EL (cell line): ENCODE measurements at regions not wholly inside any gene's neighbourhood (a gene's known extent, or its start where the extent isn't known, plus 50 kb on each side); places are given as distances from the start of the nearest gene placed in this dataset.
"Not testable (repeated sequence)": the region's sequence is repeated elsewhere in the genome, so short reads cannot be mapped to it uniquely, and the experiment has no call there.

Experiments
- DNase-seq: peaks from one replicate; pipeline ENCODE4 v3.0.0-alpha.2; 2016

DNA sequence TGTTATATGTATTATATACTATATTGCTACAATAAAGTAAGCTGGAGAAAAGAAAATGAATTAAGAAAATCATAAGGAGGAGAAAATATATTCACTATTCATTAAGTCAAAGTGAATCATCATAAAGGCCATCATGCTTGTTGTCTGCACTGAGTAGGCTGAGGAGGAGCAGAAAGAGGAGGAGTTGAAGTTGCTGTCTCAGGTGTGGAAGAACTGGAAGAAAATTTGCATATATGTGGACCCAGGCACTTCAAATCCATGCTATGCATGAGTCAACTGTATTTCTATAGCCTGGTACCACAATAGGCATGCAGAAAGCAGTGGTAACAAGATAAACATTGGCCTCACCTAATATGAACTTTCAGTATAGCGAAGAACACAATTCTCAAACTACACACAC lies 135.9 kb upstream of the SGCG start:
- no peak for DNase-seq

DNA sequence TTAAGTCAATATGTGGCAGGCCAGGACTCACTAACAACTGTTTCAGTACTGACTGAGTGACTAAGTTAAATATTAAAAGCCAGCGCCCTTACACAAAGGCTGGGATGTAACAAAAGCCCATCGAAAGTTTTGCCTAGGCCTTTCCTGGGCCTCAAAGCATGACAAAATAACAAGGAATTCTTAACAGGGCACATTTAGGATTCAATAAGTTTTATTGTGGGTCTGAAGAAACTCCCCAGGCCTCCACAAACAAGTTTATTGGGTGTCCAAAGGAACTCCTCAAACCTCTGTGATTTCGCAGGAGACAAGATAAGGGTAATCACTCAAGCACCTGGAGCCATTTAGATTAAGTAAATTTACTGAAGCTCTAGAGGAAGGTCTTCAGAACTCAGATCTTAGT lies 130.7 kb upstream of the SGCG start:
- no peak for DNase-seq

DNA sequence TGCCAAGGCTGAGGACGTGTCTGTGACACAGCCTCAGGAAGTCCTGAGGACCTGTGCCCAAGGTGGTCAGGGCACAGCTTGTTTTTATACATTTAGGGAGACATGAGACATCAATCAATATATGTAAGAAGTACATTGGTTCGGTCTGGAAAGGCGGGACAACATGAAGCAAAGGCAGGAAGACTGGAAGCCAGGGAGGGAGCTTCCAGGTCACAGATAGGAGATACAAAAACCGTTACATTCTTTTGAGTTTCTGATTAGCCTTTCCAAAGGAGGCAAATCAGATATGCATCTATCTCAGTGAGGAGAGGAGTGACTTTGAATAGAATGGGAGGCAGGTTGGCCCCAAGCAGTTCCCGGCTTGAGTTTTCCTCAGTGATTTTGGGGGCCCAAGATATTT lies 127.1 kb upstream of the SGCG start:
- not testable (repeated sequence) for DNase-seq

DNA sequence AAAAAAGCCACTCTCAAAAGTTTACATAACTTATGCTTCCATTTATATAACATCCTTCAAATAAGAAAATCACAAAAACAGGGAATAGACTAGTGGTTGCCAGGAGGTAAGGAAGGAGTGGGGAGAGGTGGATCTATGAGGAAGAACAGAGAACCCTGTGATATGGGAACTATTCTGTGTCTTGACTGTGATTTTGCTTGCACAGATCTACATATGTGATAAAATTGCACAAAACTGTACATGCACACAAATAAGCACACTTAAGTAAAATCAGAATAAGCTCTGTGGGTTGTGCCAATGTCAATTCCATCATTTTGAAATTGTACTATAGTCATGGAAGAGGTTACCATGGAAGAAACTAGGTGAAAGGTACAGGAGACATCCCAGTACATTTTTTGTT lies 121.6 kb upstream of the SGCG start:
- no peak for DNase-seq

DNA sequence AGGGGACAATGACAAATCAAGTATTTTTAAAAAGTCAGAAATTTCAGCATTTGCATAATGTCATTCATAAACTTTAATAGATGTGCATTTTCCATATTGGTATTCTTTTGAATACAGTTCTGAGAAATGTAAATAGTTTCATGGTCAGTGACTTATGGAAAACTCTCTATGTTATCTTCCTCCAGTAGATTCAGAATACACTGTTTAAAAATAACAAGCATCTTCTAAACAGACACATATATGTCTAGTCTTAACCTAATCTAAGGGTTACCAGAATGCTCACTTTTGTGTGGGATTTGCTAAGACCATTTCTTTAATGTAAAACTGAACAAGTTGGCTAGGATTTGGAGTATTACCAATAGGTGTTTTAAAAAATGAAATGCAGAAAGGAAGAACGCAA lies 119.8 kb upstream of the SGCG start:
- no peak for DNase-seq

DNA sequence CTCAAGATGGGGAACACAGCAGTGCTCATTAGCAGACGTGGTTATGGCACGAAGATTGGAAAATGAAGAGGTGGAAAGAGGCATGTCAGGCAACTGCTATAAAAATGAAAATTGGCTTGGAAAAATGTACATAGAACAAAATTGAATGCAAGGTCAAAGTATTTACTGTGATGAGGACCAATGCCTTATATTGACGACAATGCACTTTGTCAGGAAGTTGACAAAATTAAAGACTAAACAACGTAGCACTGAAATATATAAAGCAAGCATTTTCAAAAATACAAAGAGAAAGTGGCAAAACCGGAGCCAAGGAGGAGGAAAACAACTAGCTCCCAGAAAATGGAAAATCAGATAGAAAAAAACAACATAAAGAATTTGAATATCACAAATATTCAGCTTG lies 113.7 kb upstream of the SGCG start:
- DNase-seq, result no peak

DNA sequence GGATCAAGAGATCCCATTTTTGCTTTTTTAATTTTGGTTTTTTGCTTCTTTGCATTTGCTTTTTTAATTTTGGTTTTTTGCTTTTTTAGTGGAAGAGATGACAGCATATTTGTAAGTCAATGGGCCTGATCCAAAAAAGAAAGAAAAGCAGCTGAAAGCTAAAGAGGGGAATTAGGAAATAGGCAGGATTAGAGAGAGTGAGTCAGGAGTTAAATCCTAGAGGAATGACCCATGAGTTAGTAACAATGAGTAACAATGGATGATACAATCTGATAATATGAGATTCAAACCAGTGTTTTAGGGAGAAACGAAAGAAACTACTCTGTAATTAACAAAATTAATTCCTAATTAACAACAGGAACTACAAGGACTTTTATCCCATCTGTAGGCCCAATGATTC lies 111.2 kb upstream of the SGCG start:
- DNase-seq, result peak; percentile 61

DNA sequence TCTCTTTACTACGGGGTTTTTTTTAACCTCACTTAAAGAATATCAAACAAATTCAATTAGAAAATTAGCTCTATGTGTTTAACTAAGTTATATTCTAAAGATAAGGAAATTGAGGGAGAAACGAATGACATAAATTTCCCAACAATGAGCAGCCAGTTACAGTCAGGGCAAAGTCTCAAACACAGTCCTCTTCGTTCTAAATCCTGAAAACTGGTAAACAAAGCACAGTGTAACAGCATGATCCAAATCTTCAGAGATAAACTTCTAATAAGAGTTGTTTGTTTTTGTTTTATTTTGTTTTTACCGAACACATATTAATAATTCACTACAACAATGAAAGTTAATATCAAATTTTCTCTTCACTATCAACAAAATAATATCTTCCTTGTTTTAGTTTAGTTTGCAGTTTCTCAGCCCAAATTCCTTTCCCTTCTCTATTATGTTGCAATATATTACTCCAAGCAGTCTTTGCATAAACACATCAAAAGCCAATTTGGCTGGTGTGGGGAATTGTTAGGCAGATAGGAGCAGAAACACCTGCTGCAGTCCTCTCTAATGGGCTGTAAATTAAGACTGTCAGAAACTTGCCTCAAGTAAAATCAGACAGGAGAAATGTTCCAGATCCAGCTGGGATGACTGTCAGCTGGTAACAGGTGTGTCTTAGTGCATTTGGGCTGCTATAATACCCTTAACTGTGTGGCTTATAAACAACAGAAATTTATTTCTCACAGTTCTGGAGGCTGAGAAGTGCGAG lies 106.5 kb upstream of the SGCG start:
- no peak for DNase-seq

DNA sequence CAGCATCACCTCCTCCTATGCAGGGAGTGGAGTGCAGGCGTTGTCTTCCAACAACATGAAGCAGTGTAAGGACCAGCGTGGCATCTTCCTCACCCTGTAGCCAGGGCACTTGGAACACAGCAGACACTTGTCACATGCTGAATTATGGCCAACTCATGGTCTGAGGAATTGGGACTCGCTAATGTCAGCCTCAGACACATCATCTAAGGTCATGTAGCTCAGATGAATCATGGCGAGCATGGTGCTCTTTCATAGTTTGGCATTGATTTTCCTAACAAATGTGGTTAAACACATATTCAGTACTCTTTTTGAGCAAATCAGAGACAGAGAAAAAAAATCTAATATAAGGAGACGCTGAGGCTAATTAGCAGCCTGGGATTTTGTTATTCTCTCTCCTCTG lies 99.6 kb upstream of the SGCG start:
- peak; percentile 21 for DNase-seq

DNA sequence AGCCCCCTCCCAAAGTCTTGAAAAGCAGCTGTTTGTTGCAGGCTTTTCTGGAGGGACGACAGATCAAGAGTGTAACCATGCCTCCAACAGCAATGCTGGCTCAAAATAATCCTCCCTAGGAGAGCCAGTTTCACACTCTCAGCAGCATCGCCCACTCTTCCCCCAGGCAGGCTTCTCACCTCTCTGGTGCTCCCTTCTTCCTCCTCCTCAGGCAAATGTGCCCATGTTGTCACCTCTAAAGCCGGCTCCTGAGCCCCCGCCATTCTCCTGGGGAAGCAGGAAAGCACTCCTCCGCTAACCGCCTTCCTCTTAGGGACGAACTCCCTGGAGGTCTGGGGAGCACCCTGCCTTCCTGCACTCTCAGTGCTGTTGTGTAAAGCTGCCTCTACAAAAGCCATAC lies 98.9 kb upstream of the SGCG start:
- DNase-seq, result no peak

DNA sequence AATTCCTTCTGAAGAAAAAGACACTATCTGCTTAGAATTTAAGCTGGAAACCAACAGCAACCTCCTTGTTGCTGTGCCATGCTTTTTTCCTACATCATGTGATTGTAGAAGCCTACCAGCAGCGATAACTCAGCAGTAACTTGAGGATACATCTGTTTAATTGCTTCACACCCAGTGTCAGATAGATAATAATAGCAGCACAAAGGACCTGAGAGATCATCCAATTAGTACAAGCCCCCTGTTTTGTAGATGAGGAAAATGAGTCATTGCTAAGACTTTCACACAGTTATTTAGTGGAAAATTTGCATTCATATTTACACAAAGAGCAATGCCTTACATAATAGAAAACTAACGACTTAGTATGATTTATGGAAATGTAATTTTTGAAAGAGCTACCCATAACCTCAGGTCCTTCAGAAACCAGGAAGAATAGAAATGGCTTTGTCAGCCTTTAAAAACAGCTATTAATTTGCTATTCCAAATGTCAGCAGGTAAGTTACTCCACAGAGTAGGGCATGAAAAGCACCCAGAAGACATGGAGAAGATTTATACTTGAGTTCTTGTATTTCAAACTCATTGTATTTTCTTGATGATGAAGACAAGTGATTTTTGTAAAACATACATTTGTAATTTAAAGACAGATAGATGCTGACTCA lies 93.7 kb upstream of the SGCG start:
- DNase-seq, result no peak

DNA sequence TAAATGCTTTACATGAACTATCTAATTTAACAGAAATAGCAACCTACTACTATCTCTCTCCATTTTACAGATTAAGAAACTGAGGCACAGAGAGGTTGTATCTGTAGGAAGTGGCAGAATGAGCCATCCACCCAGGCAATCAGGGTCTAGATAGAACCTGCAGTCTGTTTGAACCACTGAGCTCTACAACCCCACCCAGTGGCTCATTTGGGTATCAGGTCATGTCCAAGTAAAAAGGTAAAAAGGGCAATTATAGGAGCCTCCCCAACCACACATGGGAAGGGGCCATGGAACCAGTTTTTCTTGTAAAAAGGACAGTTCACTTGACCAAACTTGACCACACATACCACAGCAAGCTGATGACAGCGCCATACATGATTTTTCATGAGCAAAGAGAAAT lies 92.9 kb upstream of the SGCG start:
- peak; percentile 36 for DNase-seq

DNA sequence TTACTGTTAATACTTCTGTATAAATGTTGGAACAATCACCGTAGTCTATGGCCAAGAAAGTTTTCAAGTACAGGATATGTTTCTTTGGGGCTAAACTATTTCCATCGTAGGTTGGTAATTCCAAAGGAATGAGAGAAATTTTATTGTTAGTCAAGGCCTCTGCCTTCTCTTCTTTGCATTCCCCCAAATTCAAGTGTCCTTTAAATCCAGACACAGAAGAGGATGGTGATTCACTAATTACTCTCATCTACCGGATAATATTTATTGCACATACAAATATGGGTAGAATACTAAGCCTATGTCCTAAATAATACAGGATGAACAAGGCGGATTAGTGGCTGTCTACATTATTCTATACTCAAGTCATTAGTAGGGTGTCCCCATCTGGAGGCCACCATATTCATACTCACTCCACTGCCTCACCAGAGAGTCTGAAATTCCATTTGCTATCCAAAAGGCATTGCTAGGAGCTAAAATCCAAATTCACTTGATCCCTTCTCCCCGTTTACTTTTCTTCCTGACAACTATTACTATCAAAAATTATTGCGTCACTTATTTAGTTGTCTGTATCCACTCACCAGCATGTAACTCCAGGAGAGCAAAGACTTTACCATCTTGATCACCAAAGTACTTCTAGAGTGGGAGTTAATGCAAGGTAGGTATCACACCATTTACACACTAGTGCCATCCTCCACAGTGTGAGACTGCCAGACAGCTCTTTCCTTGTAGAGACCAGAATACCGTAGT lies 82.4 kb upstream of the SGCG start:
- no peak for DNase-seq

DNA sequence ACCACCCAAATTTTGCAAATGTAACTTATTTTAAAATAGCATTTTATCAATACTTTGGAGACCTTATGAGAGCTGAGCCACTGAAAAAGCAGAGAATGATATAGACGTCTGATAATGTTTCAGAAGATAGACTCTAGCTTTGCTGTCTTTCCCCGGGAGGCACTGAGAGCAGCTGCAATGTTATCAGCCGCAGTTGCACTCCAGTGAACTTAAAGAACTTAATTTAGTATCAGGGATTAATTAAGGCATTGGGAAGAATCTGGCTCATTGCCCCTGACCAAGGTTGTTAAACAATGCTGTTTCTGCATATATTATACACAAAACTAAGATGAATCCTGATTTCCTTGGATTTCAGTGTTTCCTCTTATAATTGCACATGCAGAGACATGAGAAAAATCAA lies 75.7 kb upstream of the SGCG start:
- no peak for DNase-seq

DNA sequence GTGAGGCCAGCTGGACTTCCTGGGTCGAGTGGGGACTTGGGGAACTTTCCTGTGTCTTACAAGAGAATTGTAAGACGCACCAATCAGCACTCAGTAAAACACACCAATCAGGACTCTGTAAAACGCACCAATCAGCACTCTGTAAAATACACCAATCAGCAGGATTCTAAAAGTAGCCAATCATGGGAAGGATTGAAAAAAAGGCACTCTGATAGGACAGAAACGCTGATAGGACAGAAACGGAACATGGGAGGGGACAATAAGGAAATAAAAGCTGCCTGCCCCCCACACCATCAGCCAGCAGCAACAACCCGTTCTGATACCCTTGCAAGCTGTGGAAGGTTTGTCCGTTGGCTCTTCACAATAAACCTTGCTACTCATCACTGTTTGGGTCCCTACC lies 73.1 kb upstream of the SGCG start:
- DNase-seq, result no peak

DNA sequence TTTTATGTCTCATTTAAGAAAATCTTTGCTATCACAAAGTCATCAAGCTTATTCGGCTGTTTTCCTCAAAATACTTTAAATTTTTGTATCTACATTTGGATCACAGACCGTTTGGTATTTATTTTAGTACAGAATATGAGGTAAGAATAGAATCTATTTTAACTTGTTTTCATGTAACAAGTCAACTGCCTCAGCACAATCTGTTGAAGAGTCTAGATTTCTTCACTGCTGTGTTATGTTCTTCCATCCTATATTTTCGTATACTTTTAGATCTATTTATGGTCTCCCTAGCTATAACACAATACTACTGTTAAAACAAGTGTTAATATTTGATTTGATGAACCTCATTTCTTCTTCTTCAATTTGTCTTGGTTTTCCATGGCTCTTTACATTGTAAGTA lies 61.6 kb upstream of the SGCG start:
- no peak for DNase-seq

DNA sequence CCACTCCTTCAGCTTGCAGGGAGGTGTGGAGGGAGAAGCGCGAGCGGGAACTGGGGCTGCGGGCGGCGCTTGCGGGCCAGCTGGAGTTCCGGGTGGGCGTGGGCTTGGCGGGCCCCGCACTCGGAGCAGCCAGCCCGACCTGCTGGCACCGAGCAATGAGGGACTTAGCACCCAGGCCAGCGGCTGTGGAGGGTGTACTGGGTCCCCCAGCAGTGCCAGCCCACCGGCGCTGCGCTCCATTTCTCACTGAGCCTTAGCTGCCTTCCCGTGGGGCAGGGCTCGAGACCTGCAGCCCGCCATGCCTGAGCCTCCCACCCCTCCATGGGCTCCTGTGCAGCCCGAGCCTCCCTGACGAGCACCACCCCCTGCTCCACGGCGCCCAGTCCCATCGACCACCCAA lies 53.2 kb upstream of the SGCG start:
- not testable (repeated sequence) for DNase-seq

DNA sequence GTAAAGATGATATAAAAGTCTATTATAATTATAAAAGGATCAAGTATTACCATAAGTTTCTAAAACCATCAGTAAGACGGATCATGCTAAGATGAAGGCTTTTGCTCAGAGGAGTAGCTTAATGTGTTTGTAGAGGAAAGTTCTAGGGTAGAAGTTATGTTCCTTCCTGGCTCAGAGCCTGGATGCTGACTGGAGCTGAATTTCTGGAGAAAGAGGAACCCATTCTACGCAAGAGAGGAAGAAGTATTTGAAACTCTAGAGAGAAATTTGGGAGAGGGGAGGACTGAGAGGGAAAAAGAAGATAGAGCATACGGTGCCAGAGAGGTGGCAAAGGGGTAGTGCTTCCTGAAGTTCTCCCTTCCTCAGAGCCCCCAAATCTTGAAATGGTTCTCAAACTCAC lies 51.4 kb upstream of the SGCG start:
- no peak for DNase-seq
